CD4-positive, alpha-beta T cell (primary cell): ENCODE measurements at regions not wholly inside any gene's neighbourhood (a gene's known extent, or its start where the extent isn't known, plus 50 kb on each side); places are given as distances from the start of the nearest gene placed in this dataset.

ENCODE experiments used
- ATAC-seq: fragments of 200-7000 bp; cut with Tn5 transposase; one replicate; pipeline ENCODE4 v1.10.0; 2022; ENCODE audit warnings: mild to moderate bottlenecking; ENCODE audit not compliant: poor library complexity
- CTCF ChIA-PET: fragments of 350-600 bp; sonication (Branson Sonifier 250); formaldehyde crosslinking; loops from one replicate; lab custom pipeline; 2021; ENCODE audit warnings: antibody characterized with exemption, inconsistent platforms; lab: Charles Lee
- POLR2A ChIA-PET: fragments of 350-600 bp; sonication (Branson Sonifier 250); formaldehyde crosslinking; loops from one replicate; lab custom pipeline; 2021; ENCODE audit warnings: antibody characterized with exemption, inconsistent platforms; lab: Charles Lee
- DNase-seq, 14 experiments: peaks; one replicate each; pipeline ENCODE4 v3.0.0-alpha.2; 2013 to 2020; ENCODE audit warnings: mixed read lengths in 2 of 14
- H3K27ac ChIP-seq, 2 donors: one replicate each; pipeline versions ENCODE4 v1.5.1 to v1.7.0; 2013; ENCODE audit warnings: low read length in 2 of 2, low read depth in 1 of 2, mild to moderate bottlenecking in 1 of 2
- H3K27me3 ChIP-seq, 2 experiments: 1 replicate in 1 of 2; 2 replicates in 1 of 2; pipeline versions ENCODE4 v1.6.1 to v1.7.0; 2013; ENCODE audit warnings: low read length in 2 of 2, control low read depth in 1 of 2, mild to moderate bottlenecking in 1 of 2, moderate library complexity in 1 of 2; ENCODE audit not compliant: insufficient read depth in 2 of 2, control insufficient read depth in 1 of 2
- H3K36me3 ChIP-seq: one replicate; pipeline ENCODE4 v1.6.1; 2013; ENCODE audit warnings: low read length, control low read depth; ENCODE audit not compliant: insufficient read depth
- H3K4me1 ChIP-seq: one replicate; pipeline ENCODE4 v1.6.1; 2013; ENCODE audit warnings: low read length, control low read depth; ENCODE audit not compliant: insufficient read depth
- H3K4me3 ChIP-seq: one replicate; pipeline ENCODE4 v1.5.1; 2013; ENCODE audit warnings: mild to moderate bottlenecking, low read length, moderate library complexity
- H3K9me3 ChIP-seq, 2 experiments: 1 replicate in 1 of 2; 2 replicates in 1 of 2; pipeline versions ENCODE4 v1.6.1 to v1.7.0; 2013; ENCODE audit warnings: low read length in 2 of 2, mild to moderate bottlenecking in 2 of 2, control low read depth in 1 of 2, moderate library complexity in 1 of 2; ENCODE audit not compliant: control insufficient read depth in 1 of 2, insufficient read depth in 1 of 2
- H3K27ac Mint-ChIP-seq: one replicate; pipeline ENCODE4 v1.8.0; 2020; ENCODE audit warnings: mixed read lengths
- H3K27me3 Mint-ChIP-seq: one replicate; pipeline ENCODE4 v1.8.0; 2021; ENCODE audit warnings: mixed read lengths
- H3K36me3 Mint-ChIP-seq: one replicate; pipeline ENCODE4 v1.8.0; 2021; ENCODE audit warnings: low read depth, mixed read lengths
- H3K4me1 Mint-ChIP-seq: one replicate; pipeline ENCODE4 v1.8.0; 2021; ENCODE audit warnings: low read depth, mixed read lengths
- H3K4me3 Mint-ChIP-seq: one replicate; pipeline ENCODE4 v1.8.0; 2020; ENCODE audit warnings: mild to moderate bottlenecking, mixed read lengths
- H3K9me3 Mint-ChIP-seq: one replicate; pipeline ENCODE4 v1.8.0; 2020; ENCODE audit warnings: mixed read lengths
- intact Hi-C, 2 experiments: fragments of 100-400 bp; cut with DNase I in 1 of 2; cut with micrococcal nuclease in 1 of 2; formaldehyde crosslinking; loops; one replicate each; pipeline versions ENCODE4 v1.15.1 to v1.9.0; 2023 to 2025; cut with DNase I, micrococcal nuclease
- TF ChIP-seq, protein P1 (sequence below): fragments of 200-600 bp; IDR thresholded peaks from one replicate; pipeline ENCODE4 v1.8.0; 2022; ENCODE audit warnings: antibody characterized with exemption, mild to moderate bottlenecking

DNA sequence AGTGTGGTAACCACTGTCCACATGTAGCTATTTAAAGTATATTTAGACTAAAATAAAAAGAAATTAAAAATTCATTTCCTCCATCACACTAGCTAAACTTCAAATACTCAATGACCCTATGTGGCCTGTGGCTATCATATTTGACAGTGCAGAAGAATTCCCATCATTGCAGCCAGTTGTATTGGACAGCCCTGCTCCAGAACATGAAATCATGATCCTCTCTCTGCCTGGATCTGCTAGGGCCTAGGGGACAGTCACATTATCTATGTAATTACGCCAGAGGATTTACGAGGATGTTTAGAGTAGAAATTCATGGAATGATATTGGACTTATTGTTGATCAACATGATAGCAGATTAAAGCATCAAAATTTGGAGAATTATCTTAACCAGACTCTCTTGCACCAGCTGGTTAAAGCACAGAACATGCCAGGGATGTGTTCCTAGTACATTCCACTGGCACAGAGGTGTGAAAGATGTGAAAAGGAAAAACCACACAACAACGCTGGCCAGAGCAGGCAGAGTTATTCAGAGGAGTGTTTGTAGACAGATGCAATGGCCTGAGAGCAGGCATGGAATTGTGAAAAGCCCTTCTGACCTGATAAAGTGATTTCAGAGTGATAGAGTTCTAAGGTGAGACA lies 108.9 kb upstream of the STARD13 start:
- no peak overlapping the region for H3K4me3 Mint-ChIP-seq
- POLR2A ChIA-PET: no interaction called here
- DNase-seq (no peak), ATAC-seq (no peak)
- no peak overlapping the region for H3K4me3 ChIP-seq
- H3K36me3 Mint-ChIP-seq: no peaks in the 10 kb centered on the region
- H3K9me3 ChIP-seq: no peaks in the 10 kb centered on the region
- H3K27ac Mint-ChIP-seq: no peak overlapping the region
- intact Hi-C loops: no loop called here
- no peaks in the 10 kb centered on the region for H3K4me1 Mint-ChIP-seq
- peaks cover 20% of the 10 kb centered on the region for H3K27me3 Mint-ChIP-seq
- H3K9me3 Mint-ChIP-seq: no peaks in the 10 kb centered on the region
- no peaks in the 10 kb centered on the region for H3K4me1 ChIP-seq
- CTCF ChIA-PET: no interaction called here
- TF ChIP-seq, protein P1, sequence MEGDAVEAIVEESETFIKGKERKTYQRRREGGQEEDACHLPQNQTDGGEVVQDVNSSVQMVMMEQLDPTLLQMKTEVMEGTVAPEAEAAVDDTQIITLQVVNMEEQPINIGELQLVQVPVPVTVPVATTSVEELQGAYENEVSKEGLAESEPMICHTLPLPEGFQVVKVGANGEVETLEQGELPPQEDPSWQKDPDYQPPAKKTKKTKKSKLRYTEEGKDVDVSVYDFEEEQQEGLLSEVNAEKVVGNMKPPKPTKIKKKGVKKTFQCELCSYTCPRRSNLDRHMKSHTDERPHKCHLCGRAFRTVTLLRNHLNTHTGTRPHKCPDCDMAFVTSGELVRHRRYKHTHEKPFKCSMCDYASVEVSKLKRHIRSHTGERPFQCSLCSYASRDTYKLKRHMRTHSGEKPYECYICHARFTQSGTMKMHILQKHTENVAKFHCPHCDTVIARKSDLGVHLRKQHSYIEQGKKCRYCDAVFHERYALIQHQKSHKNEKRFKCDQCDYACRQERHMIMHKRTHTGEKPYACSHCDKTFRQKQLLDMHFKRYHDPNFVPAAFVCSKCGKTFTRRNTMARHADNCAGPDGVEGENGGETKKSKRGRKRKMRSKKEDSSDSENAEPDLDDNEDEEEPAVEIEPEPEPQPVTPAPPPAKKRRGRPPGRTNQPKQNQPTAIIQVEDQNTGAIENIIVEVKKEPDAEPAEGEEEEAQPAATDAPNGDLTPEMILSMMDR: no peak
- no peak overlapping the region for H3K27ac ChIP-seq
- no peaks in the 10 kb centered on the region for H3K36me3 ChIP-seq
- H3K27me3 ChIP-seq: no peaks in the 10 kb centered on the region

DNA sequence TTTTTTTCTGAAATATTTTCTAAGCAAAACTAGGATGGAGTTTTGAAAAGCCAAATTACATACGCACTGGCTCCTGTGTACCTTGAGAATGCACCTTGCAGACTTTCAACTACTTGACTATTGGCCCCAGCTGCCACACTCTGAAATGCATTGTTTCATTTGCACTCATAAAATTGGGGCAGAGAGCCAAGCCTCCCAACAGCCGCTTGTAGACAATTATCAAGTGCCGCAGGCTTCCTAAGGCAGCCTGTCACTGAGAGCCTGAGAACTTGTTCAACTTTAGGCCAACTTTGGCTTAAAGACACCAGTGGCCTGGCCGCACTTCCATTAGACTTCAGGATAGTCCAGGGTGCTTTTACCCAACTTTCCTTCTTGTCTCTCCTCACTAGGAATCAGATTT lies 115.7 kb upstream of the STARD13 start:
- intact Hi-C loops: no loop called here
- Mint-ChIP-seq H3K36me3 (no peaks in the 10 kb centered on the region), H3K4me1 (no peaks in the 10 kb centered on the region), H3K27me3 (peaks cover 4% of the 10 kb centered on the region), H3K4me3 (no peak overlapping the region), H3K27ac (no peak overlapping the region), H3K9me3 (no peaks in the 10 kb centered on the region)
- DNase-seq (no peak), ATAC-seq (no peak)
- H3K27ac ChIP-seq: no peak overlapping the region
- no peaks in the 10 kb centered on the region for H3K9me3 ChIP-seq
- TF ChIP-seq, protein P1: no peak
- no peaks in the 10 kb centered on the region for H3K27me3 ChIP-seq
- H3K4me3 ChIP-seq: no peak overlapping the region
- POLR2A ChIA-PET: no interaction called here
- no peaks in the 10 kb centered on the region for H3K36me3 ChIP-seq
- CTCF ChIA-PET: no interaction called here
- H3K4me1 ChIP-seq: no peaks in the 10 kb centered on the region

DNA sequence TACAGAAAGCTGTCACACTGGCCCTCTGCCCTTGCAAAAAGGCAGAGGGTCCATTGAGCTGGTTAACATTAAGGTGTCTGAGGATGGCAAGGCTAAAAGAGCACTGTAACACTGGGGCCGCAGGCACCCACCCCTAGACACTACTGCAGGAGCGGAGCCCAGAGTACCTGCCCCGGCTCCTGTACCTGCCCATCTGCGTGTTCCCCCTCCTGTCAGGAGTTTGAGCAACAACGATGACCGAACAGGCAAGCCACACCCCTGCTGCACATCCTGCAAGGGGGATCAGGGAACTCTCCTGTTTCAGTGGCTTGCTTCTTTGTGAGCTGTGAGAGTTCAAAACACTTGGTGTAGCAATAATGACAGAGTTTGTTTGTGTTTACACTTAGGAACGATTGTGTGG lies 117.4 kb upstream of the STARD13 start:
- Histone ChIP-seq H3K9me3 (no peaks in the 10 kb centered on the region), H3K4me3 (no peak overlapping the region), H3K36me3 (no peaks in the 10 kb centered on the region), H3K27ac (no peak overlapping the region), H3K27me3 (no peaks in the 10 kb centered on the region), H3K4me1 (no peaks in the 10 kb centered on the region)
- TF ChIP-seq, protein P1: no peak
- ATAC-seq (no peak), DNase-seq (no peak)
- H3K36me3 Mint-ChIP-seq: no peaks in the 10 kb centered on the region
- H3K9me3 Mint-ChIP-seq: no peaks in the 10 kb centered on the region
- H3K4me1 Mint-ChIP-seq: no peaks in the 10 kb centered on the region
- ChIA-PET POLR2A (no interaction called here), CTCF (no interaction called here)
- H3K27me3 Mint-ChIP-seq: peaks cover 2% of the 10 kb centered on the region
- no peak overlapping the region for H3K4me3 Mint-ChIP-seq
- intact Hi-C loops: no loop called here
- H3K27ac Mint-ChIP-seq: no peak overlapping the region
